GM12878 (cell line): ENCODE measurements at regions not wholly inside any gene's neighbourhood (a gene's known extent, or its start where the extent isn't known, plus 50 kb on each side); places are given as distances from the start of the nearest gene placed in this dataset.

Source experiments
- BMI1 ChIP-seq: fragments of 450-650 bp; IDR thresholded peaks from 2 replicates; pipeline ENCODE4 v1.6.1; 2016; ENCODE audit warnings: mild to moderate bottlenecking, moderate library complexity, borderline replicate concordance
- DPF2 ChIP-seq: fragments of 450-650 bp; IDR thresholded peaks from 2 replicates; pipeline ENCODE4 v1.6.1; 2017; ENCODE audit warnings: mild to moderate bottlenecking
- JUNB ChIP-seq: IDR thresholded peaks from 2 replicates; pipeline ENCODE4 v1.6.1; 2016; ENCODE audit warnings: antibody characterized with exemption, mild to moderate bottlenecking
- KDM1A ChIP-seq: fragments of 200-600 bp; sonication (generic); IDR thresholded peaks from 2 replicates; pipeline ENCODE4 v1.6.1; 2016; ENCODE audit warnings: borderline replicate concordance
- NR2C2 ChIP-seq: IDR thresholded peaks from 2 replicates; pipeline ENCODE4 v1.6.1; 2011; ENCODE audit warnings: borderline replicate concordance, low read depth; ENCODE audit not compliant: control insufficient read depth, insufficient read length
- NR2F1 ChIP-seq: fragments of 450-650 bp; conservative IDR thresholded peaks from 2 replicates; pipeline ENCODE4 v1.6.1; 2017; ENCODE audit warnings: mild to moderate bottlenecking
- SRF ChIP-seq, 2 experiments: IDR thresholded peaks; 2 replicates each; pipeline ENCODE4 v1.6.1; 2011; ENCODE audit warnings: low read depth in 2 of 2, low read length in 2 of 2, mild to moderate bottlenecking in 1 of 2, moderate library complexity in 1 of 2
- TF ChIP-seq, protein P1 (sequence below), 3 experiments: IDR thresholded peaks in 2 of 3; conservative IDR thresholded peaks in 1 of 3; 2 replicates each; pipeline ENCODE4 v1.5.1; 2011; ENCODE audit warnings: low read depth in 3 of 3, low read length in 3 of 3, mild to moderate bottlenecking in 3 of 3, control low read depth in 2 of 3, moderate library complexity in 2 of 3, inconsistent platforms in 1 of 3, mixed read lengths in 1 of 3; ENCODE audit not compliant: control insufficient read depth in 2 of 3, insufficient read depth in 1 of 3; ENCODE audit errors: extremely low read depth in 1 of 3
- TF ChIP-seq, protein P2 (sequence below): IDR thresholded peaks from 2 replicates; pipeline ENCODE4 v1.6.1; 2012; ENCODE audit warnings: mild to moderate bottlenecking, low read depth, low read length

DNA sequence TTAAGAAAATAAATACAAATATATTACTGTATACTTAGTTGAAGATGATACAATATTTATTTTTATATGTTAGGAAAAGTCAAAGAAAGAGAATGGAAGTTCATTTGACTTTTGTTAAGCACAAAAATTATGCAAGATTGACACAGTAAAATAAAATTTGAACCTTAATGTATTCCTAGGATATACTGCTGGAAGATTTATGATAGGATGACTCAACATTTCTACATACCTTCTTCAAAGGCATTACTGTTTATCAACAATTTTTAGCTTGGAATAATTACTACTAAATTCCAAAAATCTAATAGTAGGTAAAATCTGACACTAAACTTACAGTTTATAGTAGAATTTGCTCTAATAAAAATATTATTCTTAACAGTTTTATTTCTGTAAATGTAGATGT lies 257.3 kb upstream of the ADAMTS5 start:
- TF ChIP-seq NR2C2 (no peak), JUNB (no peak), KDM1A (no peak), NR2F1 (no peak), DPF2 (no peak), SRF (IDR thresholded peaks at IDR 0.05; ENCODE audit: low read depth in 2 of 2, low read length in 2 of 2) (no peak), BMI1 (no peak)
- TF ChIP-seq, protein P1, sequence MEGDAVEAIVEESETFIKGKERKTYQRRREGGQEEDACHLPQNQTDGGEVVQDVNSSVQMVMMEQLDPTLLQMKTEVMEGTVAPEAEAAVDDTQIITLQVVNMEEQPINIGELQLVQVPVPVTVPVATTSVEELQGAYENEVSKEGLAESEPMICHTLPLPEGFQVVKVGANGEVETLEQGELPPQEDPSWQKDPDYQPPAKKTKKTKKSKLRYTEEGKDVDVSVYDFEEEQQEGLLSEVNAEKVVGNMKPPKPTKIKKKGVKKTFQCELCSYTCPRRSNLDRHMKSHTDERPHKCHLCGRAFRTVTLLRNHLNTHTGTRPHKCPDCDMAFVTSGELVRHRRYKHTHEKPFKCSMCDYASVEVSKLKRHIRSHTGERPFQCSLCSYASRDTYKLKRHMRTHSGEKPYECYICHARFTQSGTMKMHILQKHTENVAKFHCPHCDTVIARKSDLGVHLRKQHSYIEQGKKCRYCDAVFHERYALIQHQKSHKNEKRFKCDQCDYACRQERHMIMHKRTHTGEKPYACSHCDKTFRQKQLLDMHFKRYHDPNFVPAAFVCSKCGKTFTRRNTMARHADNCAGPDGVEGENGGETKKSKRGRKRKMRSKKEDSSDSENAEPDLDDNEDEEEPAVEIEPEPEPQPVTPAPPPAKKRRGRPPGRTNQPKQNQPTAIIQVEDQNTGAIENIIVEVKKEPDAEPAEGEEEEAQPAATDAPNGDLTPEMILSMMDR (IDR thresholded peaks at IDR 0.05 in 2 of 3, conservative IDR thresholded peaks at IDR 0.05 in 1 of 3; ENCODE audit: control insufficient read depth in 2 of 3, extremely low read depth in 1 of 3, insufficient read depth in 1 of 3, low read depth in 3 of 3, low read length in 3 of 3) = no peak
- TF ChIP-seq, protein P2, sequence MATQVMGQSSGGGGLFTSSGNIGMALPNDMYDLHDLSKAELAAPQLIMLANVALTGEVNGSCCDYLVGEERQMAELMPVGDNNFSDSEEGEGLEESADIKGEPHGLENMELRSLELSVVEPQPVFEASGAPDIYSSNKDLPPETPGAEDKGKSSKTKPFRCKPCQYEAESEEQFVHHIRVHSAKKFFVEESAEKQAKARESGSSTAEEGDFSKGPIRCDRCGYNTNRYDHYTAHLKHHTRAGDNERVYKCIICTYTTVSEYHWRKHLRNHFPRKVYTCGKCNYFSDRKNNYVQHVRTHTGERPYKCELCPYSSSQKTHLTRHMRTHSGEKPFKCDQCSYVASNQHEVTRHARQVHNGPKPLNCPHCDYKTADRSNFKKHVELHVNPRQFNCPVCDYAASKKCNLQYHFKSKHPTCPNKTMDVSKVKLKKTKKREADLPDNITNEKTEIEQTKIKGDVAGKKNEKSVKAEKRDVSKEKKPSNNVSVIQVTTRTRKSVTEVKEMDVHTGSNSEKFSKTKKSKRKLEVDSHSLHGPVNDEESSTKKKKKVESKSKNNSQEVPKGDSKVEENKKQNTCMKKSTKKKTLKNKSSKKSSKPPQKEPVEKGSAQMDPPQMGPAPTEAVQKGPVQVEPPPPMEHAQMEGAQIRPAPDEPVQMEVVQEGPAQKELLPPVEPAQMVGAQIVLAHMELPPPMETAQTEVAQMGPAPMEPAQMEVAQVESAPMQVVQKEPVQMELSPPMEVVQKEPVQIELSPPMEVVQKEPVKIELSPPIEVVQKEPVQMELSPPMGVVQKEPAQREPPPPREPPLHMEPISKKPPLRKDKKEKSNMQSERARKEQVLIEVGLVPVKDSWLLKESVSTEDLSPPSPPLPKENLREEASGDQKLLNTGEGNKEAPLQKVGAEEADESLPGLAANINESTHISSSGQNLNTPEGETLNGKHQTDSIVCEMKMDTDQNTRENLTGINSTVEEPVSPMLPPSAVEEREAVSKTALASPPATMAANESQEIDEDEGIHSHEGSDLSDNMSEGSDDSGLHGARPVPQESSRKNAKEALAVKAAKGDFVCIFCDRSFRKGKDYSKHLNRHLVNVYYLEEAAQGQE = no peak
